ENCODE measurements at regions not wholly inside any gene's neighbourhood (a gene's known extent, or its start where the extent isn't known, plus 50 kb on each side); places are given as distances from the start of the nearest gene placed in this dataset.

- Histone ChIP-seq H3K9ac (ENCODE audit: control insufficient read depth, insufficient read depth, low read length) (no peak overlapping the region), H4K20me1 (ENCODE audit: control insufficient read depth, insufficient read depth) (no peaks in the 10 kb centered on the region), H3K4me1 (ENCODE audit: control insufficient read depth, insufficient read depth, low read length) (no peaks in the 10 kb centered on the region), H3K9me3 (replicated peaks; ENCODE audit: control insufficient read depth, insufficient read depth, low read length) (no peaks in the 10 kb centered on the region), H3K27ac (ENCODE audit: control insufficient read depth, insufficient read depth) (no peak overlapping the region), H3K4me3 (no peak overlapping the region), H2AFZ (ENCODE audit: control insufficient read depth, low read depth, low read length) (no peak overlapping the region), H3K27me3 (replicated peaks in 1 of 2; ENCODE audit: control insufficient read depth in 2 of 2, insufficient read depth in 2 of 2, low read length in 1 of 2) (no peaks in the 10 kb centered on the region), H3K4me2 (ENCODE audit: control insufficient read depth, insufficient read depth) (no peak overlapping the region), H3K79me2 (ENCODE audit: control insufficient read depth, insufficient read depth, low read length) (no peaks in the 10 kb centered on the region), H3K36me3 (ENCODE audit: control insufficient read depth in 2 of 2, insufficient read depth in 2 of 2, low read length in 1 of 2) (no peaks in the 10 kb centered on the region)
- DNase-seq (ENCODE audit: low read depth, low spot score) = no peak
- RAD21 ChIA-PET (ENCODE audit: unreplicated experiment) = no interaction called here
- TF ChIP-seq TCF12 (IDR thresholded peaks at IDR 0.05; ENCODE audit: low read depth, low read length) = no peak
- no peak for TF ChIP-seq POLR2AphosphoS2 (IDR thresholded peaks at IDR 0.05; ENCODE audit: low read depth, low read length)
- in situ Hi-C loops (cut with MboI) = no loop called here
- no peak for FAIRE-seq
- WGBS (ENCODE audit: insufficient coverage, insufficient replicate concordance, low lambda C conversion rate, missing lambda C conversion rate) = 31% methylated on average over 7 of the region's 7 CpGs
- ATAC-seq = peak; percentile 34; the same call in 1 of the 3 replicates
- SMC1A ChIA-PET (ENCODE audit: uncharacterized antibody, unreplicated experiment) = no interaction called here
- intact Hi-C loops (cut with micrococcal nuclease; ENCODE audit: unreplicated experiment) = no loop called here
- POLR2A ChIA-PET = no interaction called here
- no TSS peak for BruUV-seq (replicated peaks)
- CTCF ChIA-PET = no interaction called here
Measured at GRCh38 chr5:167451076-167451475, 840.4 kb upstream of the WWC1 start.

GRCh38 chr5:167452136-167452535 is 839.3 kb upstream of the WWC1 start:
- 46% methylated on average over 4 of the region's 4 CpGs for WGBS (ENCODE audit: insufficient coverage, insufficient replicate concordance, low lambda C conversion rate, missing lambda C conversion rate)

More at GRCh38 chr5:167452136-167452535, 839.3 kb upstream of the WWC1 start:
- Histone ChIP-seq H3K4me1 (ENCODE audit: control insufficient read depth, insufficient read depth, low read length) (no peaks in the 10 kb centered on the region), H3K4me2 (ENCODE audit: control insufficient read depth, insufficient read depth) (no peak overlapping the region), H3K27me3 (replicated peaks in 1 of 2; ENCODE audit: control insufficient read depth in 2 of 2, insufficient read depth in 2 of 2, low read length in 1 of 2) (no peaks in the 10 kb centered on the region), H3K9me3 (replicated peaks; ENCODE audit: control insufficient read depth, insufficient read depth, low read length) (no peaks in the 10 kb centered on the region), H2AFZ (ENCODE audit: control insufficient read depth, low read depth, low read length) (no peak overlapping the region), H3K79me2 (ENCODE audit: control insufficient read depth, insufficient read depth, low read length) (no peaks in the 10 kb centered on the region), H3K27ac (ENCODE audit: control insufficient read depth, insufficient read depth) (no peak overlapping the region), H3K4me3 (no peak overlapping the region), H3K36me3 (ENCODE audit: control insufficient read depth in 2 of 2, insufficient read depth in 2 of 2, low read length in 1 of 2) (no peaks in the 10 kb centered on the region), H4K20me1 (ENCODE audit: control insufficient read depth, insufficient read depth) (no peaks in the 10 kb centered on the region), H3K9ac (ENCODE audit: control insufficient read depth, insufficient read depth, low read length) (no peak overlapping the region)
- ChIA-PET SMC1A (ENCODE audit: uncharacterized antibody, unreplicated experiment) (no interaction called here), RAD21 (ENCODE audit: unreplicated experiment) (no interaction called here), CTCF (interaction anchor here (0.6 kb wide), 1 partner anchor 318 kb away, joined by 3 read pairs; no protein-coding TSS in a partner anchor), POLR2A (no interaction called here)
- no peak for FAIRE-seq
- no TSS peak for BruUV-seq (replicated peaks)
- in situ Hi-C loops (cut with MboI) = no loop called here
- no peak for ATAC-seq
- TF ChIP-seq ZBTB4 (CRISPR knock-in tag; IDR thresholded peaks at IDR 0.05) = no peak
- TF ChIP-seq KLF5 (IDR thresholded peaks at IDR 0.05; ENCODE audit: partially characterized antibody) = no peak
- no peak for DNase-seq (ENCODE audit: low read depth, low spot score)
- intact Hi-C loops (cut with micrococcal nuclease; ENCODE audit: unreplicated experiment) = no loop called here

All from GM12878 (cell line).